HG02610 (cell line): ENCODE measurements at regions not wholly inside any gene's neighbourhood (a gene's known extent, or its start where the extent isn't known, plus 50 kb on each side); places are given as distances from the start of the nearest gene placed in this dataset.

Source experiments
- ATAC-seq: cut with Tn5 transposase; IDR thresholded peaks from one replicate; pipeline ENCODE4 v1.9.1; 2021; ENCODE audit warnings: mild to moderate bottlenecking, moderate library complexity; ENCODE audit not compliant: unreplicated experiment

DNA sequence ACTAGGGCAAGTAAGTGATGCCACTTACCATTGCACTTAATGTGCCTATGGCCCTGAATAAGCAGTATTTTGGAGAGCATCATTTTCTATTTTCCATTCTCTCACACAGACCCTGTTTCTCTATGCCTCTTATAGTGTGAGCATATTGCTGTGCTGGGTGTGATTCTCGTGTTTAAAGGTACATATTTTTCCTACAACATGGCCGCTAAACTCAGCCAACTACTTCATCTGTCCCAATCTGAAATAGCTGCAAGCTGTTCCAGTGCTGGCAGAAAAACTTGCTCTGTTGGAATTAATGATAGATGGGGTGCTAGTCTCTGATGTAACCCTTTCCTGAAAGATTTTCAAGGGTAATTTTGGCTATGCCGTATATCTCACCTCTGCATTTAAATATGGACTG lies 97.5 kb downstream of the ZNF326 start:
- ATAC-seq = no peak
